BE2C (cell line): ENCODE measurements at regions not wholly inside any gene's neighbourhood (a gene's known extent, or its start where the extent isn't known, plus 50 kb on each side); places are given as distances from the start of the nearest gene placed in this dataset.

Experiments
- DNase-seq: peaks from one replicate; pipeline ENCODE4 v3.0.0-alpha.2; 2020
- H3K27me3 ChIP-seq: fragments of 250-450 bp; sonication (Bioruptor Pico); 2 replicates; pipeline ENCODE4 v1.5.1; 2020; ENCODE audit warnings: mild to moderate bottlenecking
- H3K36me3 ChIP-seq: fragments of 250-450 bp; sonication (Bioruptor Pico); 2 replicates; pipeline ENCODE4 v1.5.1; 2020; ENCODE audit warnings: mild to moderate bottlenecking
- H3K4me1 ChIP-seq: fragments of 250-450 bp; sonication (Bioruptor Pico); 2 replicates; pipeline ENCODE4 v1.5.1; 2020
- H3K4me3 ChIP-seq: 2 replicates; pipeline ENCODE4 v1.5.1; 2011; ENCODE audit warnings: low read depth, low read length
- H3K9me3 ChIP-seq: fragments of 250-450 bp; sonication (Bioruptor Pico); 2 replicates; pipeline ENCODE4 v1.5.1; 2020
- TF ChIP-seq, protein P1 (sequence below): IDR thresholded peaks from 2 replicates; pipeline ENCODE4 v1.5.1; 2012; ENCODE audit warnings: mild to moderate bottlenecking, low read depth, low read length

DNA sequence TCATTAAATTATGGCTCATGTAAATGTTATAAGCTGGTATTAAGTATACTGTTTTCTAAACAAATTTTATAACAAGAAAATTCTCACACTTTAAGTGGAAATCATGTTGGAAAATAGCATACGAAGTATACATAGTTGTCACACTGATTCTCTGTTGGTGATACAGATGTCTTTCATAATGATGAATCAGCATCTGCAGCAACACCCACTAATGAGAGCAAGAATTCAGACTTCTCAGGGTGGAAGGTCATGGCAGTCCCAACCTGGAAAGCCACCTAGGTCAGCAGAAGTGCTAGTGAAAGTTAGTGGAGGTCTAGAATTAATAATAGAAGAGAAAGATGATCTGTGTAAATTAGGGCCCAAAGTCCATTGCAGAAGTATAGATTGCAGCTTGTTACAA is 719.7 kb upstream of the MIR17HG start:
- no peaks in the 10 kb centered on the region for H3K4me1 ChIP-seq
- DNase-seq, result no peak
- H3K4me3 ChIP-seq, result no peak overlapping the region
- TF ChIP-seq, protein P1, sequence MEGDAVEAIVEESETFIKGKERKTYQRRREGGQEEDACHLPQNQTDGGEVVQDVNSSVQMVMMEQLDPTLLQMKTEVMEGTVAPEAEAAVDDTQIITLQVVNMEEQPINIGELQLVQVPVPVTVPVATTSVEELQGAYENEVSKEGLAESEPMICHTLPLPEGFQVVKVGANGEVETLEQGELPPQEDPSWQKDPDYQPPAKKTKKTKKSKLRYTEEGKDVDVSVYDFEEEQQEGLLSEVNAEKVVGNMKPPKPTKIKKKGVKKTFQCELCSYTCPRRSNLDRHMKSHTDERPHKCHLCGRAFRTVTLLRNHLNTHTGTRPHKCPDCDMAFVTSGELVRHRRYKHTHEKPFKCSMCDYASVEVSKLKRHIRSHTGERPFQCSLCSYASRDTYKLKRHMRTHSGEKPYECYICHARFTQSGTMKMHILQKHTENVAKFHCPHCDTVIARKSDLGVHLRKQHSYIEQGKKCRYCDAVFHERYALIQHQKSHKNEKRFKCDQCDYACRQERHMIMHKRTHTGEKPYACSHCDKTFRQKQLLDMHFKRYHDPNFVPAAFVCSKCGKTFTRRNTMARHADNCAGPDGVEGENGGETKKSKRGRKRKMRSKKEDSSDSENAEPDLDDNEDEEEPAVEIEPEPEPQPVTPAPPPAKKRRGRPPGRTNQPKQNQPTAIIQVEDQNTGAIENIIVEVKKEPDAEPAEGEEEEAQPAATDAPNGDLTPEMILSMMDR, result no peak
- no peaks in the 10 kb centered on the region for H3K9me3 ChIP-seq
- H3K36me3 ChIP-seq, result no peaks in the 10 kb centered on the region
- H3K27me3 ChIP-seq, result no peaks in the 10 kb centered on the region

DNA sequence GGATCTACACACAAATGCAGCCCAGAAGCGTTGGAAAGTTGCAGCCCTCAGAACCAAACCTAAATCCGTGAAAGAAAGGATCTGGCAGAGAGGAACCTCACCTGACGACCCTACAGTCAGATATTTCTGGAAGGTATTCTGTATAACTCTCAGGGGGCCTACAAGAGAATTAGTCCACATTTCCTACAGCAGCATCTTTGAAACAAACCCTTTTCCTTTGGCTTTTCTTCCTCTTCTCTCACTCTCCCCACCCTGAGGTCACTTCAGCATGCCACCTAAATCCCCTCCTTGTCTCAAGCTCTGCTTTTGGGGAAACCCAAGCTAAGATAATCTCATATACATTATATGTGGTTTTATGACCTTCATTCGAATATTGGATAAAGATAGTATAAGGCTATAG is 719.0 kb upstream of the MIR17HG start:
- Histone ChIP-seq H3K36me3 (no peaks in the 10 kb centered on the region), H3K4me1 (no peaks in the 10 kb centered on the region), H3K9me3 (no peaks in the 10 kb centered on the region), H3K4me3 (no peak overlapping the region), H3K27me3 (no peaks in the 10 kb centered on the region)
- TF ChIP-seq, protein P1, result no peak
- DNase-seq, result no peak

DNA sequence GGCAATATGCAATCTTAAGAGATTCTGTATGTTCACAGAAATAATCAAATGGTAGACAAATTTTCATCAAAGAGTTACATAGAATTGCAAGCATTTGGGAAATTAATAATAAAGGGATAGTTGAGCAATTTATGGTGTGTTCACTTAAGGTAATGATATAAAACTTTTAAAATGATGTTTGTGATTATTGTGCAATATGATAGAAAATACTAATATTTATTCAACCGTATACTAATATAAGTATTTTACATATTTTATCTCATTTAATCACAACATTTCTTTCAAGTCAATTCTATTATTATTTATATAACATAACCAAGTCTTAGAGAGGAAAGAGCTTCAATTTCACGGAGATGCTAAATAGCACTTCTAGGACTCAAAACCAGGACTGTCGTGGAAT is 716.8 kb upstream of the MIR17HG start:
- H3K36me3 ChIP-seq, result no peaks in the 10 kb centered on the region
- H3K27me3 ChIP-seq, result no peaks in the 10 kb centered on the region
- no peaks in the 10 kb centered on the region for H3K9me3 ChIP-seq
- no peaks in the 10 kb centered on the region for H3K4me1 ChIP-seq
- H3K4me3 ChIP-seq, result no peak overlapping the region
- TF ChIP-seq, protein P1, result no peak
- no peak for DNase-seq

DNA sequence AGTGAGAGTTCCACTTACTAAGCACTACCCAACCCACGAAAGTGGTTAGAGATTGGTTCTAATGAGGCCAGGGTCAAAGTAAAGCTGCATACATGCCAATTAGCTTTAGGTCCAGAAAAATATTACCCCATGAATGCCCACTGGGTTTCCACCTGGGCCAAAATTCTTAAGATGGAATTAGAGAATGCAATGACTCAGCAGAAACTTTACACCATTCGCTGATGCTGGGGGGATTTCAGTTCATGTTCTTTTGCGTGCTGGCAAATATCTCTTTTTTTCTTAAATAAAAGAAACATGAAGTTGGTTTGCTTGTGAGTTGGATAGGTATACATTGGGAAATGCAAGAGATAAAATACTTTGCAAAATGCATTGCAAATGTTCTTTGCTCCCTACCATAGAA is 715.3 kb upstream of the MIR17HG start:
- Histone ChIP-seq H3K4me1 (no peaks in the 10 kb centered on the region), H3K36me3 (no peaks in the 10 kb centered on the region), H3K27me3 (no peaks in the 10 kb centered on the region), H3K4me3 (no peak overlapping the region), H3K9me3 (no peaks in the 10 kb centered on the region)
- no peak for DNase-seq
- TF ChIP-seq, protein P1, result no peak

DNA sequence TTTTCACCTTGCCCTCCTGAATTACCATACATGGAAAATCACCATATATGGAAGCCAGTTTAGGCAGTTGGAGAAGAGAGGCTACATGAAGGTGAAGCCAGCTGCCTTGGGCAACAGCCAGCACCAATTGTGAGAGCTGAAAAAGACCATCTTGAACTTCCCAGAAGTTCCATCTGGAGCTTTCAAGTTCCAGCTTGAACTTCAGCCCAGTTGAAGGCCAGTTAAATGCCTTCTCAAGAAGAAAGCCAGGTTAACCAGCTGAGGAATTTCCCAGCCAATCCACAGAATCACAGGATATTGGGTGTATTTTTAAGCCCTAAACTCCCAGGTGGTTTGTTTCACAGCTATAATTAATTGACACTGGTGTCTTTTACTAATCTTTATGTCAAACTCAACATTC is 713.6 kb upstream of the MIR17HG start:
- Histone ChIP-seq H3K4me3 (no peak overlapping the region), H3K27me3 (no peaks in the 10 kb centered on the region), H3K36me3 (no peaks in the 10 kb centered on the region), H3K4me1 (no peaks in the 10 kb centered on the region), H3K9me3 (no peaks in the 10 kb centered on the region)
- TF ChIP-seq, protein P1, result no peak
- no peak for DNase-seq

DNA sequence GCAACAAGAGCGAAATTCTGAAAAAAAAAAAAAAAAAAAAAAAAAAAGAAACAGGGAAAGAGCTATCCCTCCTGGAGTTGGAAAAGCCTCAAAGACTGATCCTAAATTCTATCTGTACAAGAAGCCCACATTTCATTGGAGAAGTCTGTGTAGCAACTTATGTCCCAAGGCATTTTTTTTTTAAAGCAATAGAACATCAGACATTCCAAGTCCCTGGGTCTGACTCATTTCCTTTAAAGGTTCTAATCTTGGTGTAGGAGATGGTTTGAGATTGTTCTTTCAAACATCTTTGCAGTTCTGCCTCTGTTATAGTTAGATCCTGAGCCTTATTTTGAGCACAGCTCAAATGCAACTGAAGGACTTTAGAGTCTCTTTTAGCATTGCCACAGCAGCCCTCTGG is 706.5 kb upstream of the MIR17HG start:
- Histone ChIP-seq H3K4me1 (no peaks in the 10 kb centered on the region), H3K9me3 (no peaks in the 10 kb centered on the region), H3K36me3 (no peaks in the 10 kb centered on the region), H3K4me3 (no peak overlapping the region), H3K27me3 (no peaks in the 10 kb centered on the region)
- TF ChIP-seq, protein P1, result no peak
- DNase-seq, result no peak
